HG03025 (cell line): ENCODE measurements at regions not wholly inside any gene's neighbourhood (a gene's known extent, or its start where the extent isn't known, plus 50 kb on each side); places are given as distances from the start of the nearest gene placed in this dataset.

Source experiments
- ATAC-seq: cut with Tn5 transposase; IDR thresholded peaks from one replicate; pipeline ENCODE4 v1.9.1; 2021; ENCODE audit warnings: mild to moderate bottlenecking, moderate library complexity; ENCODE audit not compliant: unreplicated experiment, low FRiP score

GRCh38 chr3:115445559-115445958 is 177.8 kb upstream of the GAP43 start:
- no peak for ATAC-seq

GRCh38 chr3:115448851-115449250 is 174.5 kb upstream of the GAP43 start:
- no peak for ATAC-seq

- no peak for ATAC-seq
Measured at GRCh38 chr3:115450036-115450435, 173.3 kb upstream of the GAP43 start.

- ATAC-seq, result no peak
Measured at GRCh38 chr3:115464036-115464435, 159.3 kb upstream of the GAP43 start.

- ATAC-seq, result no peak
Measured at GRCh38 chr3:115469649-115470048, 153.7 kb upstream of the GAP43 start.

GRCh38 chr3:115470254-115470653 is 153.1 kb upstream of the GAP43 start:
- no peak for ATAC-seq

GRCh38 chr3:115475178-115476041 is 147.9 kb upstream of the GAP43 start:
- no peak for ATAC-seq

- ATAC-seq, result no peak
Measured at GRCh38 chr3:115476472-115476871, 146.8 kb upstream of the GAP43 start.

- ATAC-seq, result no peak
Measured at GRCh38 chr3:115478359-115478758, 145.0 kb upstream of the GAP43 start.

- ATAC-seq, result no peak
Measured at GRCh38 chr3:115486880-115487279, 136.4 kb upstream of the GAP43 start.

- no peak for ATAC-seq
Measured at GRCh38 chr3:115487968-115488367, 135.3 kb upstream of the GAP43 start.

- no peak for ATAC-seq
Measured at GRCh38 chr3:115488409-115488808, 134.9 kb upstream of the GAP43 start.

GRCh38 chr3:115494826-115495225 is 128.5 kb upstream of the GAP43 start:
- no peak for ATAC-seq

- no peak for ATAC-seq
Measured at GRCh38 chr3:115498421-115498820, 124.9 kb upstream of the GAP43 start.

GRCh38 chr3:115498898-115499297 is 124.4 kb upstream of the GAP43 start:
- ATAC-seq, result no peak

GRCh38 chr3:115499666-115500065 is 123.6 kb upstream of the GAP43 start:
- ATAC-seq, result no peak

- no peak for ATAC-seq
Measured at GRCh38 chr3:115500795-115501194, 122.5 kb upstream of the GAP43 start.

GRCh38 chr3:115502128-115502527 is 121.2 kb upstream of the GAP43 start:
- ATAC-seq, result no peak

GRCh38 chr3:115503394-115503793 is 119.9 kb upstream of the GAP43 start:
- ATAC-seq, result no peak

GRCh38 chr3:115508562-115508961 is 114.7 kb upstream of the GAP43 start:
- ATAC-seq, result no peak

- ATAC-seq, result no peak
Measured at GRCh38 chr3:115512565-115513415, 110.5 kb upstream of the GAP43 start.

GRCh38 chr3:115513416-115513800 is 109.9 kb upstream of the GAP43 start:
- no peak for ATAC-seq
